ENCODE measurements at regions not wholly inside any gene's neighbourhood (a gene's known extent, or its start where the extent isn't known, plus 50 kb on each side); places are given as distances from the start of the nearest gene placed in this dataset.
"Not testable (repeated sequence)": the region's sequence is repeated elsewhere in the genome, so short reads cannot be mapped to it uniquely, and the experiment has no call there.

DNA sequence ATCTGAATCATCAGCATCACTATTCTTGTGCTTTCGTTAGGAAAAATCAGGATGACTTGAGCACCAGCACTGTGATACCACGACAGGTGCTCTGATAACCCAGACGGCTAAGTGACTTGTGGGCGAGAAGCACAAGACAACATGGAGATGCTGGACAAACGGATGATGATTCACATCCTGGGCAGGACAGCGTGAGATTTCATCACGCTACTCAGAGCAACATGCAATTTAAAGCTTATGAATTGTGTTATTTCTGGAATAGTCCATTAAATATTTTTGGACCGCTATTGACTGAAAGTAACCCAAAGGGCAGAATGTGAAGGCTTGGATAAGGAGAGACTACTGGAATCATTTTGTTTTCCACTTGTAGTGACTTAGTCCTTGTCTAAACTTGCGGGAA lies 114.8 kb upstream of the DAPK1 start:
- DNase-seq = no peak

- DNase-seq = no peak
Measured at GRCh38 chr9:87383344-87384150, 114.1 kb upstream of the DAPK1 start.

DNA sequence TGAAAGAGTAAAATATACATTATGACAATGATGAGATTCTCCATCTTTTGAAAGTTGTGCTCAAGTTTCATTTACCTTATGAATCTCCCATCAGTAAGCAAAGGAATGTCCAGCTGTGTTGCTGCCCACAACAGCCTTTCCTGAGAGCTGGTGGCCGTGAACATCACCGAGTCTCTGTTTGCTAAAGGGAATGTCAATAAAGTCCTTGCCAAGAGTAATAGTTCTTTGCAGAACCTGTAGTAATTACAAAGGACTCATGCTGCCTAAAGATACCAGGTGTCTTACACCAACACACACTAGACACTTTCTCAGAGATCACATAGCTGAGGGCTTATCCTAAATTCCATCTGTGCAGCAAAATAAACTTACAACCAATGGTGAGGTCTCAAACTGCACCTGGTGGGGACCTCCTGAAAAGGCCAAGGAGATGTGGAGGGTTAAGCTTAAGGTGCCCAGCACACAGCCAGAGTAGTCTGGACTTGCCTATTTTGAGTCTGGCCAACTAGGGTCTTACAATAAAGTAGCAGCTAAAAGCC lies 111.1 kb upstream of the DAPK1 start:
- no peak for DNase-seq

DNA sequence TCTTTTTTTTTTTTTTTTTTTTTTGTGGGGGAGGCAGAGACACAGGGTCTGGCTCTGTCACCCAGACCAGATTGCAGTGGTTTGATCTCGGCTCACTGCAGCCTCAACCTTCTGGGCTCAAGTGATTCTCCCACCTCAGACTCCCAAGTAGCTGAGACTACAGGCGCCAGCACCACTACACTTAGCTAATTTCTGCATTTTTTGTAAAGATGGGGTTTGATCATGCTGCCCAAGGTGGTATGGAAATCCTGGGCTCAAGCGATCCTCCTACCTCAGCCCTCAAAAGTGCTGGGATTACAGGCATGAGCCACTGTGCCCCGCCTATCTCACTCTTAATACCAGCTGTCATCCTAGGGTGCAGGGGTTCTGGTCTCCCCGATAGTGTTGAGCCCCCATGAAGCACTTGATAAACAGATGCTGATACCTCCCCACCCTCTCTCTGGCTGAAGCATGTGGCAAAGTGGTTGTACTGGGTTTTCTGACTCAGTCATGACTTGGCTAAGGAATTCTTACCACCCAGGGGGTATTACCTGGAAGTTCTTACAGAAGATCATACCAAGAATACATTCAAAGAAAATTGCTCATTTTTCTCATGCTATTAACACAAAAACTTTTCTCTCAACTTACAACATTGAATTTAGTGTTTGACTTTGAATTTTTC lies 110.2 kb upstream of the DAPK1 start:
- DNase-seq = no peak

DNA sequence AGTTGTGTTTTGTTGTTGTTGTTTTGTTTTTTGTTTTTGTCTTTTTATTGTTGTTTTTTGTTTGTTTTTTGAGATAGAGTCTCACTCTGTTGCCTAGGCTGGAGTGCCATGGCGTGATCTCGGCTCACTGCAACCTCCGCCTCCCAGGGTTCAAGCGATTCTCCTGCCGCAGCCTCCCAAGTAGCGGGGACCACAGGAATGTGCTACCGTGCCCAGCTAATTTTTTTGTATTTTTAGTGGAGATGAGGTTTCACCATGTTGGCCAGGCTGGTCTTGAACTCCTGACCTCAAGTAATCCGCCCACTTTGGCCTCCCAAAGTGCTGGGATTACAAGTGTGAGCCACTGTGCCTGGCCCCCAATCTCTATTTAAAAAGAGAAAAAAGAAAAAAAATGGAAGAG lies 109.0 kb upstream of the DAPK1 start:
- DNase-seq = not testable (repeated sequence)

GRCh38 chr9:87389936-87390335 lies 107.7 kb upstream of the DAPK1 start:
- DNase-seq = no peak

DNA sequence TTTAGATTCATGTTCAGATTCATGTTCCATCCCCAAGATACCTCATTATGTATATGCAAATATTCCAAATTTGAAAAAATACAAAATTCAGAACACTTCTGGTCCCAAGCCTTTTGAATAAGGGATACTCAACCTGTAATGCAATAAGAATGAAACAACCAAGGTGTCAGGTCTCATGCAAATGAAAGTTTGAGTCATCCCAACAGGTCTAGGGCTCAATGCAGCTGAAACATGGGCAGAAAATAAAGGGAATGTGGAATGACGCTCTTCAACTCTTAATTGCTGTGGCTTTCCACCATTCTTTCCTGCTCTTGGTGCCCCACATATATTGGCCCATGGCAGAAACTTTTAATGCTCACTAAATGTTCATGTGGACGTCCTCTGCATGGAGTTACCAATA lies 107.3 kb upstream of the DAPK1 start:
- no peak for DNase-seq

GRCh38 chr9:87392086-87392485 lies 105.6 kb upstream of the DAPK1 start:
- no peak for DNase-seq

- DNase-seq = no peak
Measured at GRCh38 chr9:87393706-87394230, 103.9 kb upstream of the DAPK1 start.

- no peak for DNase-seq
Measured at GRCh38 chr9:87395804-87396479, 101.7 kb upstream of the DAPK1 start.

- no peak for DNase-seq
Measured at GRCh38 chr9:87401681-87402080, 96.0 kb upstream of the DAPK1 start.

- no peak for DNase-seq
Measured at GRCh38 chr9:87402537-87402936, 95.1 kb upstream of the DAPK1 start.

- DNase-seq = no peak
Measured at GRCh38 chr9:87405677-87406542, 91.8 kb upstream of the DAPK1 start.

DNA sequence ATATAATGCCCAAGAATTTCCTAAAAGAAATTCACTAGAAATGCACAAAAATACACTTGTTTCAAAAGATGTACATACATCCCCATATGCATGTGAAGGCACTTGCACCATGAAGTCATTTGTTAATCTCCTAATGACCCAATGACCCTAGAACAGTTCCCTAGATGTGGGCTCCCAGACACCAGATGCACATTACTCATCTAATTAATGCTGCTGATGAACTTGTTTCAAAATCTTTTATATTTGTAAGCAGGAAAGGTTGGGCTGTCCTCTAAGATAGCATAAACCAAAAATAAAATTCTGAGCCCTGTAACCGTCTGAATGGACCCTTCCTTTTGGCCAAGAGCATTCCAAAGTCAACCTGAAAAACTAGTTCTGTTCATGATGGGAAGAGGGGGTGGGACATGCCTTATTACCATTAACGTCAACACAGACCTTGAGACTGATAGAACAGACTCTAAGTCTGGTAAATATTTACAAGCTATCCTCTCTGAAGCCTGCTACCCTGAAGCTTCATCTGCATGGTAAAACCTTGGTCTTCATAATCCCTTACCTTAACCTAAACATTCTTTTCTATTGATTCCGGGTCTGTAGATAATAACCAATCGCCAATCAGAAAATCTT lies 91.0 kb upstream of the DAPK1 start:
- no peak for DNase-seq

- DNase-seq = not testable (repeated sequence)
Measured at GRCh38 chr9:87410047-87411005, 87.3 kb upstream of the DAPK1 start.

DNA sequence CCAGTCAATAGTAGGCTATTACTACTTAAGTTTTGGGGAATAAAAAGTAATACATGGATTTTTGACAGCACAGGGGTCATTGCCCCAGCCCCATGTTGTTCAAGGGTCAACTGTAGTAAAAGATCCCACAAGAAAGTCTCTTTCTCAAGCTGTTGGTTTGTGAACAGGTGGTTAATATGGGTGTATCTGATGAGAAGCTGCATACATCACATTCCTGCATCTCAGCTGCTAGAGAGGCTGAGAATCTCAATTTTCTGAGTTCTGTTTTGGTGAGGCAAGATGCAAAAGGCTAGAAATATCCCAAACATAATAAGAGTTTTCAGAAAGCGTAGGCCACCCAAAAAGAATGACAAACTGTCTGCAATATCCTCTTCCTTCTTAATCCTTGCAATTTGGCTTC lies 76.8 kb upstream of the DAPK1 start:
- no peak for DNase-seq

- DNase-seq = no peak
Measured at GRCh38 chr9:87421734-87422133, 75.9 kb upstream of the DAPK1 start.

DNA sequence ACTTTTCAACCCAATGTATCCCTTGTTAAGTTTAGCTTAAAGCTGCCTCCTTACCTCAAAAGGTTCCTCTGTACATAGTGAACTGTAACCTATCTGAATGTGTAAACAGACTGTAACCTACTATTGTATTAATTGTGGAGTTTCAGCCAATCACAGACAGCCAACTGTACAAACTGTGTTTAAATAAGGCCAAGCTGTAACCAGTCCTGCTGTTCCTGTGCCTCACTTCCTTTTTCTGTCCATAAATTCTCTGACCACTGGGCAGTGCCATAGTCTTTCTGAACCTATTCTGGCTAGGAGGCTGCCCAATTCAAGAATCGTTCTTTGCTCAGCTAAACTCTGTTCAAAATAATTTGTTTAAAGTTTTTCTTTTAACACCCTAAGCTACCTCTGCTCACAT lies 74.7 kb upstream of the DAPK1 start:
- no peak for DNase-seq

DNA sequence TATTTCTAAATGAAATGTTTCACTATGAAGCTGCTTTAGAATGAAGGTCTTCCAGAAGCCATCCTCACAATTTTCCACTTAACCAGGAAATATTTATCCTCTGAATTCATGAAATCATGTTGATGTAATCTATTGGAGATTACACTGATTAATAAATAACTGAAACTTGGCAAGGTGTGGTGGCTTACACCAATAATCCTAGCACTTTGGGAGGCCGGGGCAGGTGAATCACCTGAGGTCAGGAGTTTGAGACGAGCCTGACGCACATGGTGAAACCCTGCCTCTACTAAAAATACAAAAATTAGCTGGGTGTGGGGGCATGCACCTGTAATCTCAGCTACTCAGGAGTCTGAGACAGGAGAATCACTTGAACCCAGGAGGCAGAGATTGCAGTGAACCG lies 73.8 kb upstream of the DAPK1 start:
- not testable (repeated sequence) for DNase-seq

- DNase-seq = no peak
Measured at GRCh38 chr9:87425202-87425601, 72.5 kb upstream of the DAPK1 start.
